Natural killer cell (primary cell): ENCODE measurements at regions not wholly inside any gene's neighbourhood (a gene's known extent, or its start where the extent isn't known, plus 50 kb on each side); places are given as distances from the start of the nearest gene placed in this dataset.

Experiments
- ATAC-seq, 3 donors: fragments of 150-1000 bp in 2 of 3; fragments of 200-7000 bp in 1 of 3; cut with Tn5 transposase; 1 replicate in 1 of 3; 2 replicates in 2 of 3; pipeline ENCODE4 v1.10.0; 2021; ENCODE audit warnings: mild to moderate bottlenecking in 2 of 3, moderate library complexity in 2 of 3
- DNase-seq, 2 donors: peaks; one replicate each; pipeline versions ENCODE4 v3.0.0 to v3.0.0-alpha.2; 2013 to 2021; ENCODE audit warnings: mixed read lengths in 1 of 2
- H3K27ac ChIP-seq: one replicate; pipeline ENCODE4 v1.5.1; 2013; ENCODE audit warnings: mild to moderate bottlenecking, low read length
- H3K27me3 ChIP-seq: one replicate; pipeline ENCODE4 v1.6.1; 2013; ENCODE audit warnings: low read length; ENCODE audit not compliant: control insufficient read depth, insufficient read depth
- H3K36me3 ChIP-seq: one replicate; pipeline ENCODE4 v1.6.1; 2013; ENCODE audit warnings: low read length; ENCODE audit not compliant: control insufficient read depth, insufficient read depth
- H3K4me1 ChIP-seq: one replicate; pipeline ENCODE4 v1.6.1; 2013; ENCODE audit warnings: low read length; ENCODE audit not compliant: control insufficient read depth, insufficient read depth
- H3K4me3 ChIP-seq: one replicate; pipeline ENCODE4 v1.5.1; 2013; ENCODE audit warnings: low read length
- H3K9me3 ChIP-seq: one replicate; pipeline ENCODE4 v1.6.1; 2013; ENCODE audit warnings: low read length; ENCODE audit not compliant: control insufficient read depth, insufficient read depth
- H3K27ac Mint-ChIP-seq, 2 donors: one replicate each; pipeline ENCODE4 v1.8.0; 2022; ENCODE audit warnings: mild to moderate bottlenecking in 2 of 2, mixed read lengths in 2 of 2, moderate library complexity in 1 of 2
- H3K27me3 Mint-ChIP-seq, 2 donors: one replicate each; pipeline ENCODE4 v1.8.0; 2022; ENCODE audit warnings: low read depth in 2 of 2, mixed read lengths in 2 of 2
- H3K36me3 Mint-ChIP-seq: one replicate; pipeline ENCODE4 v1.8.0; 2022; ENCODE audit warnings: mixed read lengths
- H3K4me1 Mint-ChIP-seq, 2 donors: one replicate each; pipeline ENCODE4 v1.8.0; 2022; ENCODE audit warnings: mixed read lengths in 2 of 2
- H3K4me3 Mint-ChIP-seq: one replicate; pipeline ENCODE4 v1.8.0; 2022; ENCODE audit warnings: mild to moderate bottlenecking, moderate library complexity, mixed read lengths
- H3K9me3 Mint-ChIP-seq, 2 donors: one replicate each; pipeline ENCODE4 v1.8.0; 2022; ENCODE audit warnings: mixed read lengths in 2 of 2
- CTCF ChIP-seq: fragments of 200-600 bp; IDR thresholded peaks from one replicate; pipeline ENCODE4 v1.8.0; 2022; ENCODE audit warnings: antibody characterized with exemption
- WGBS: methylation state at CpG from one replicate; pipeline ENCODE4 v1.1.7; 2013; ENCODE audit warnings: missing lambda C conversion rate; ENCODE audit not compliant: insufficient coverage; 5-methylcytosine and 5-hydroxymethylcytosine counted together
- intact Hi-C: fragments of 100-400 bp; cut with micrococcal nuclease; formaldehyde crosslinking; loops from one replicate; pipeline ENCODE4 v1.14.2; 2022

- DNase-seq (no peak), ATAC-seq (no peak)
- no peak for TF ChIP-seq CTCF
- H3K27ac Mint-ChIP-seq = no peak overlapping the region
- H3K9me3 Mint-ChIP-seq = peaks cover 3 to 5% of the 10 kb centered on the region in 2 donors
- WGBS = 82% methylated on average over 10 of the region's 10 CpGs
- H3K4me1 ChIP-seq = no peaks in the 10 kb centered on the region
- H3K9me3 ChIP-seq = peaks cover 11% of the 10 kb centered on the region
- no peaks in the 10 kb centered on the region for H3K36me3 Mint-ChIP-seq
- H3K4me1 Mint-ChIP-seq = no peaks in the 10 kb centered on the region
- no peak overlapping the region for H3K4me3 ChIP-seq
- no peaks in the 10 kb centered on the region for H3K27me3 ChIP-seq
- no peaks in the 10 kb centered on the region for H3K36me3 ChIP-seq
- no peaks in the 10 kb centered on the region for H3K27me3 Mint-ChIP-seq
- intact Hi-C loops = no loop called here
- no peak overlapping the region for H3K27ac ChIP-seq
- no peak overlapping the region for H3K4me3 Mint-ChIP-seq
Observed at GRCh38 chr5:4537489-4537888, 602.6 kb upstream of the ADAMTS16 start.

- ATAC-seq (no peak), DNase-seq (no peak)
- Histone ChIP-seq H3K36me3 (no peaks in the 10 kb centered on the region), H3K9me3 (peaks cover 8% of the 10 kb centered on the region), H3K4me1 (no peaks in the 10 kb centered on the region), H3K27ac (no peak overlapping the region), H3K27me3 (no peaks in the 10 kb centered on the region), H3K4me3 (no peak overlapping the region)
- Mint-ChIP-seq H3K4me3 (no peak overlapping the region), H3K27ac (no peak overlapping the region), H3K36me3 (no peaks in the 10 kb centered on the region), H3K27me3 (no peaks in the 10 kb centered on the region), H3K4me1 (no peaks in the 10 kb centered on the region), H3K9me3 (peaks cover 2 to 6% of the 10 kb centered on the region in 2 donors)
- intact Hi-C loops = no loop called here
- WGBS = 57% methylated on average over 5 of the region's 5 CpGs
- no peak for TF ChIP-seq CTCF
Observed at GRCh38 chr5:4540375-4541173, 599.6 kb upstream of the ADAMTS16 start.

GRCh38 chr5:4541334-4541733 lies 598.8 kb upstream of the ADAMTS16 start:
- no peak for ATAC-seq
- Mint-ChIP-seq H3K9me3 (peaks cover 2 to 6% of the 10 kb centered on the region in 2 donors), H3K27ac (no peak overlapping the region), H3K36me3 (no peaks in the 10 kb centered on the region), H3K4me1 (no peaks in the 10 kb centered on the region), H3K4me3 (no peak overlapping the region), H3K27me3 (no peaks in the 10 kb centered on the region)
- Histone ChIP-seq H3K4me1 (no peaks in the 10 kb centered on the region), H3K27ac (no peak overlapping the region), H3K36me3 (no peaks in the 10 kb centered on the region), H3K9me3 (peaks cover 8% of the 10 kb centered on the region), H3K4me3 (no peak overlapping the region), H3K27me3 (no peaks in the 10 kb centered on the region)
- DNase-seq = no peak
- no peak for TF ChIP-seq CTCF
- WGBS = 61% methylated on average over 4 of the region's 4 CpGs
- intact Hi-C loops = no loop called here
